SH-SY5Y (cell line): ENCODE measurements at regions not wholly inside any gene's neighbourhood (a gene's known extent, or its start where the extent isn't known, plus 50 kb on each side); places are given as distances from the start of the nearest gene placed in this dataset.

Experiments
- GATA2 ChIP-seq: IDR thresholded peaks from 2 replicates; pipeline ENCODE4 v1.6.1; 2011; ENCODE audit warnings: mild to moderate bottlenecking, low read depth, low read length
- GATA3 ChIP-seq: IDR thresholded peaks from 2 replicates; pipeline ENCODE4 v1.6.1; 2011; ENCODE audit warnings: low read depth, mild to moderate bottlenecking, low read length, moderate library complexity

DNA sequence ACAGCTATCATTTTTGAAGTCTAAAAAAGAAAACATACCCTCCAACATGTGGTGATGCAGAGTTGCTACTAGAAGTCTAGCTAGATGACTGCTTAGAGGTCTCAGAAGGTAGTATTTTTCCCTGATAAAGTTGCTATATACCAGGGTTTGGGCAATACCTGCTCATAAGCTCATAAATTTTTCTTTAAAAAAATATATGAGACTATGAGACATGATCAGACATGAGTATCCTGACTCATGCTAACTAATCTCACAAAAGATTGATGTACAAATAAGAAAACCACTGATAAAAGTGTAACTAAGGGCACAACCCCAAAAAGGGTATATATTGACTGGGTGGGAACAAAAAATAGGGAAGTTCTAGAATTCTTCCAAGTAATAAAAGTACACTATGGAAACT lies 740.9 kb downstream of the METTL15 start:
- TF ChIP-seq GATA3 (no peak), GATA2 (no peak)
